Thymus (tissue), 11 donors: ENCODE measurements at regions not wholly inside any gene's neighbourhood (a gene's known extent, or its start where the extent isn't known, plus 50 kb on each side); places are given as distances from the start of the nearest gene placed in this dataset.

Source experiments
- DNase-seq, 9 donors: peaks; one replicate each; pipeline ENCODE4 v3.0.0-alpha.2; 2013; ENCODE audit warnings: low spot score in 9 of 9, low read depth in 6 of 9, missing footprints in 1 of 9
- H3K27ac ChIP-seq, 2 donors: one replicate each; pipeline ENCODE4 v1.5.1; 2013; ENCODE audit warnings: control low read depth in 1 of 2, low read depth in 1 of 2, low read length in 1 of 2, mild to moderate bottlenecking in 1 of 2, moderate library complexity in 1 of 2
- H3K27me3 ChIP-seq, 2 donors: one replicate each; pipeline ENCODE4 v1.5.1; 2013; ENCODE audit warnings: low read length in 1 of 2; ENCODE audit not compliant: control insufficient read depth in 2 of 2, insufficient read depth in 1 of 2
- H3K36me3 ChIP-seq, 2 donors: one replicate each; pipeline ENCODE4 v1.5.1; 2013; ENCODE audit warnings: low read length in 1 of 2, mild to moderate bottlenecking in 1 of 2, moderate library complexity in 1 of 2; ENCODE audit not compliant: control insufficient read depth in 2 of 2, insufficient read depth in 2 of 2
- H3K4me1 ChIP-seq, 2 donors: one replicate each; pipeline ENCODE4 v1.5.1; 2013; ENCODE audit warnings: low read length in 2 of 2; ENCODE audit not compliant: control insufficient read depth in 2 of 2, insufficient read depth in 2 of 2
- H3K4me3 ChIP-seq, 2 donors: one replicate each; pipeline ENCODE4 v1.5.1; 2013; ENCODE audit warnings: low read length in 2 of 2, control low read depth in 1 of 2, mild to moderate bottlenecking in 1 of 2
- H3K9me3 ChIP-seq, 2 donors: one replicate each; pipeline ENCODE4 v1.5.1; 2013; ENCODE audit warnings: low read length in 1 of 2, mild to moderate bottlenecking in 1 of 2; ENCODE audit not compliant: control insufficient read depth in 2 of 2, insufficient read depth in 1 of 2
- WGBS: extraction: QIAGEN DNeasy Blood & Tissue Kit; methylation state at CpG from one replicate; pipeline ENCODE4 v1.1.7; 2013; 5-methylcytosine and 5-hydroxymethylcytosine counted together
- donor health status: healthy.

DNA sequence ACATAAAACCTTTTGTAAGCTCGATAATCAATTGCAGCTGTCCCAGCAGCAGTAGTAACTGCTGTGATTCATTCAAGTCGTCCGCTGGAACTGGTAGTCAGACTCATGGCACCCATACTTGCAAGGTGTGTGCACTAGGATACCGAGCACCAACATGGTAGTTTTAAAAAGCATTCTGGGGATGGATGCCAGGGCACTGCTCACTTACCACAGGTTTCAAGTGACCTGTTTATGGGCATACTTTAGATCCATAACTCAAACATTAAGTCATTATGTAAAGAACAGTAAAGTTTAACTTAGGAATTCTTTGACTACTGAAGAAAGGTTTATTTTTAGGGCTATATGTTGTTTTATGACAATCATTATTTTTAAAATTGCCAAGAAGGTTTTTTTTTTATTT, 2277.6 kb downstream of the MAT2B start:
- 94% methylated on average over 4 of the region's 4 CpGs for WGBS
- H3K27me3 ChIP-seq, result no peaks in the 10 kb centered on the region
- no peaks in the 10 kb centered on the region for H3K9me3 ChIP-seq
- no peak overlapping the region for H3K4me3 ChIP-seq
- no peak overlapping the region for H3K27ac ChIP-seq
- no peak for DNase-seq
- H3K4me1 ChIP-seq, result no peaks in the 10 kb centered on the region
- H3K36me3 ChIP-seq, result no peaks in the 10 kb centered on the region

DNA sequence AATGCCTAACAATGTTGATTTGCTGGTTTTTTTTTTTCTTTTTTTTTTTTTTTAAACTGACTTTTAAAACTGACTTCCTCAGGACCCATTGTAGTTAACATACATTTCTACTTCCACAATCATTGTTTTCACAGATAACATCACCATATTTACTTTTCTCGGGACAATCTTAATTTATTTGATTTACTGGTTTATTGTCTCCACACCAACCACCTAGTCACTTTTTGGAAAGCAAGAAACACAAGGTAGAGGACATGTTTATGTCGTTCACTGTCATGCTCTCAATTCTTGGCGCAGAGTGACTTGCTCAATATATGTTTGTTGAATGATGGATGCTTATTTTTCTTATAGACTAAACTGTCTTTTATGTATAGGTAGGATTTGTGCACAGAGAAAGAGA, 2280.7 kb downstream of the MAT2B start:
- Histone ChIP-seq H3K27me3 (no peaks in the 10 kb centered on the region), H3K36me3 (no peaks in the 10 kb centered on the region), H3K4me1 (no peaks in the 10 kb centered on the region), H3K9me3 (no peaks in the 10 kb centered on the region), H3K4me3 (no peak overlapping the region), H3K27ac (no peak overlapping the region)
- WGBS, result 72% methylated on average over 3 of the region's 3 CpGs
- no peak for DNase-seq

DNA sequence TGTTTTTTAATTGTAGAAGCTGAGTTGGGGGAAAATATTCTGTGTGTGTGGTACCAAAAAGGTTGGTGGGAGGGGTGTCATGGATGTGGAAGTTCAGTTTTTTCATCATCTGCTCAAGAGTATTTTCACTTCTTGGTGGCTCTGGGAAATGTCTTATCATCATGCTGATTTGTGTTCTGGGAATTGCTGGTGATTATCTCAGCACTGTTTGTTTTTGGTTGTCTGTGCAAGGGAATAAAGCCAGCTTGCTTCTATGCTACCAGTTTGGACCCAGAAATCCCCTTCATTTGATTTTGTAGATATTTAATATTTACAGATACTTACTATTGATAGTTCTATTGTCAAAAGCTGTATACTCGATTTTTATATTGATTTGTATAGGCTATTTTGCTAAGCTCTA, 2289.7 kb downstream of the MAT2B start:
- DNase-seq, result no peak
- Histone ChIP-seq H3K27me3 (no peaks in the 10 kb centered on the region), H3K9me3 (no peaks in the 10 kb centered on the region), H3K4me1 (no peaks in the 10 kb centered on the region), H3K36me3 (no peaks in the 10 kb centered on the region), H3K27ac (no peak overlapping the region), H3K4me3 (no peak overlapping the region)
- 97% methylated on average over 1 of the region's 1 CpG for WGBS

DNA sequence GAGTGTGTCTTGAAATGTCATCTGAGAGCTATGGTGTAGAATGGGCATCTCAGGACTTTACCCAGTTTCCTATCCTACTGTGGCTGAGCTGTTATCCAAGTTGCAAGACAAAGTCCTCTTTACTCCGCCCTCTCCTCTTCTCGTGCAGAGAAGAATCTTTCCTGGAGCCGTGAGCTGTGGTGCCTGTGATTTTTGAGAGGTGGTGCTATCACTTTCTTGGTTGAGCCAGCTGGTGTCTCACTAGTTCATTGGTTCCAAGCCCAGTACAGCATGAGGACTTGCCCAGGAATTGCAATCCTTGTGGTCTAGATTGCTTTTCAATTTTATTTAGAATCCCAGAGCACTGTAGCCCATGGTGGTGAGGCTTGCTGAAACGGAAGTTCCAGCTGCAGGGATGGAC, 2300.3 kb downstream of the MAT2B start:
- H3K4me1 ChIP-seq, result no peaks in the 10 kb centered on the region
- H3K36me3 ChIP-seq, result no peaks in the 10 kb centered on the region
- H3K27ac ChIP-seq, result no peak overlapping the region
- DNase-seq, result no peak
- H3K9me3 ChIP-seq, result no peaks in the 10 kb centered on the region
- H3K4me3 ChIP-seq, result no peak overlapping the region
- WGBS, result 65% methylated on average over 4 of the region's 4 CpGs
- no peaks in the 10 kb centered on the region for H3K27me3 ChIP-seq

DNA sequence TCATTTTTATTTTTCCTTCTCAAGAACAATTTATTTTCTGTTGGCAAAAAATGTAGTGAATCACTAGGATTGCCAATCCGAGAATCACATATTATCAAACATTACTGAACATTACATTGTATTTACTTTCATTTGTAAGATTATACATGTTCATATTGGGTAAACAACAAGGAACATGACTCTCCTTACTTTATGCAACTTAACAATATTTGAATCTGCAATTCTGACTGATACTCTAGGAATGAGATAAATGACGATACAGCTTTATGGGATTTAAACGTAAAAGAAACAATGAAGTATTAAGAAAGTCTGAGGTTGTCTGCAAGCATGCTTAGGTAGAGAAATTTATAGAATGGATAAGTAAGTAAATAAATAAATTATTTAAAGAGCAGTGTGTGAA, 2302.9 kb downstream of the MAT2B start:
- H3K27me3 ChIP-seq, result no peaks in the 10 kb centered on the region
- no peaks in the 10 kb centered on the region for H3K9me3 ChIP-seq
- no peak overlapping the region for H3K27ac ChIP-seq
- no peaks in the 10 kb centered on the region for H3K36me3 ChIP-seq
- DNase-seq, result no peak
- WGBS, result 89% methylated on average over 3 of the region's 3 CpGs
- H3K4me3 ChIP-seq, result no peak overlapping the region
- no peaks in the 10 kb centered on the region for H3K4me1 ChIP-seq

DNA sequence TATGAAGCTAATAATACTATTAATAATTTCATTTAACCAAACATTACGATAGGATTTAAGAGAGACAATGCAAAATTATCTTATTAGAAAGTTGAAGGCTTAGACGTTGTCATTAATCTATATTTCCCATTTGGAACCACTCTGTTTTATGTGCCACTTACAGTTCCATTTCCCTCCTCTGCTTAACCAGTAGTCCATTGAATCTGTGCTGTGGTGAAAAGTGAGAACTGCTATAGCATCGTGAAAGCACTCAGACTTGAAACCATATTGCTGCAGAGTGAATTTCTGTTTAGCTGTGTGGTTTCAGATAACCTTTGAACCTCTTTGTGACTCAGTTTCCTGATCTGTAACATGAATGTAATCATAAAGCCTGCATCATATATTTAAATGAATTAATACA, 2304.5 kb downstream of the MAT2B start:
- Histone ChIP-seq H3K9me3 (no peaks in the 10 kb centered on the region), H3K27ac (no peak overlapping the region), H3K36me3 (no peaks in the 10 kb centered on the region), H3K4me1 (no peaks in the 10 kb centered on the region), H3K27me3 (no peaks in the 10 kb centered on the region), H3K4me3 (no peak overlapping the region)
- no peak for DNase-seq
- WGBS, result 91% methylated on average over 3 of the region's 3 CpGs

DNA sequence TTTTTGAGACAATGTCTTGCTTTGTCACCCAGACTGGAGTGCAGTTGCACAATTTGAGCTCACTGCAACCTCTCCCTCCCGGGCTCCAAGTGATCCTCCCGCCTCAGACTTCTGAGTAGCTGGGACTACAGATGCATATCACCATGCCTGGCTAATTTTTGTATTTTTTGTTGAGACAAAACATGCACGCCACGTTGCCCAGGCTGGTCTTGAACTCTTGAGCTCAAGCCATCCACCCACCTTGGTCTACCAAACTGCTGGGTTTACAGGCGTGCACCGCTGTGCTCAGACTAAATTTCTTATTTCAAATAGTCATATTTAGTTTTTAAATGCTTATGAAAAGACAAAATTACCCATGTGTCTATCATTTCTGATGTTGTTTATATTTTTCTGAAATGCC, 2324.1 kb downstream of the MAT2B start:
- no peak overlapping the region for H3K4me3 ChIP-seq
- WGBS, result 83% methylated on average over 6 of the region's 6 CpGs
- DNase-seq, result no peak

DNA sequence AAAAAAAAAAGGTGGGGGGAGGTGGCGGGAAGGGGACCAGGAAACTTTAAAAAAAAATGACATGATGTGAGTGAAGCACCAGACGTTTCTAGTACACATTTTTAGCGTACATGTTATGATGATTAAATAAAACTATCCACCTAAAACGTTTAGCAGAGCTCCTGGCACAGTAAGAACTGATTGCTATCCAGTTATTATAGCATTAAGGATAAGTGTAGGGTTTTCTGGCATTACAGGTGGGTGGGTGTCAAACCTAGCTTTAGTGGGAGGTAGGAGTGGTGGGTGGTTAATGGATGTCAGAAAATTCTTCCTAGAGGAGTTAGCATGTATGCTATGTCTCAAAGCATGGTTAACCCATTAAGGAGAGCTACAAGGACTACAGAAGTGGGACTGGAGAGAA, 2329.5 kb downstream of the MAT2B start:
- Histone ChIP-seq H3K9me3 (no peaks in the 10 kb centered on the region), H3K36me3 (no peaks in the 10 kb centered on the region), H3K4me1 (no peaks in the 10 kb centered on the region), H3K27ac (no peak overlapping the region), H3K27me3 (no peaks in the 10 kb centered on the region), H3K4me3 (no peak overlapping the region)
- 74% methylated on average over 4 of the region's 4 CpGs for WGBS
- no peak for DNase-seq

More for the DNA sequence above, 2324.1 kb downstream of the MAT2B start:
- H3K4me1 ChIP-seq, result no peaks in the 10 kb centered on the region
- H3K36me3 ChIP-seq, result no peaks in the 10 kb centered on the region
- H3K27me3 ChIP-seq, result no peaks in the 10 kb centered on the region
- H3K9me3 ChIP-seq, result no peaks in the 10 kb centered on the region
- no peak overlapping the region for H3K27ac ChIP-seq

DNA sequence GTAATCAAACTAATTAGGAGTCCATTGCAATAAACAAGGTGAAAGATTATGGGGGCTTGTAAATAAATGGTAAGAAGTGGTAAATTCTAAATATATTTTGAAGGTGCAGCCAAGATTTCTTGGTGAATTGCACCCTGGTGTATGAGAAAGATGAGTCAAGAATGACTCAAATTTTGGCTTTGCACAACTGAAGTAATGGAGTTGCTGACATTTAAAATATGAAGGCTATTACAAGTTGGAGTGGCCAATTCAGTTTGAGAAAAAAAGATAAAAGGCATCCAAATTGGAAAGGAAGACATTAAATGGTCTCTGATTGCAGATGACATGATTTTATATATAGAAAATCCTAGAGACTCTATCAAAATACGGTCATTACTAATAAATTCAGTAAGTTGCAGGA, 2330.6 kb downstream of the MAT2B start:
- H3K27ac ChIP-seq, result no peak overlapping the region
- no peaks in the 10 kb centered on the region for H3K4me1 ChIP-seq
- H3K27me3 ChIP-seq, result no peaks in the 10 kb centered on the region
- no peaks in the 10 kb centered on the region for H3K36me3 ChIP-seq
- no peak for DNase-seq
- WGBS, result 91% methylated on average over 1 of the region's 1 CpG
- H3K4me3 ChIP-seq, result no peak overlapping the region
- H3K9me3 ChIP-seq, result no peaks in the 10 kb centered on the region

DNA sequence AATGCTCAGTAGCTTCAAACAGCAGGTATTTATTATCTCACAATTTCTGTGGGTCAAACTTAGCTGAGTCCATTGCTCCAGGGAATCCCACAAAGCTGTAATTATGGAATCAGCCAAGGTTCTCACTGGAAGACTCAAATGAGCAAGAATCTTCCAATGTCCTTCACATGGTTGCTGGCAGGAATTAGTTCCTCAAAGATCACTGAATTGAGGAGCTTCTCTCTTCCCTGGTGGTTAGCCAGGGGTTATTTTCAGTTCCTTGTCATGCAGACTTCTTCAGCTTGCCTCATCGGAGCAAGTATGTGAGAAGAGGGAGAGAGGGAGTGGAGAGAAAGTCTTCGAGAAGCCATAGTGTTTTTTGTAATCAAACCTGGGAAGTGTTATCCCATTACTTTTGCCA, 2331.9 kb downstream of the MAT2B start:
- Histone ChIP-seq H3K4me3 (no peak overlapping the region), H3K36me3 (no peaks in the 10 kb centered on the region), H3K9me3 (no peaks in the 10 kb centered on the region), H3K27me3 (no peaks in the 10 kb centered on the region), H3K4me1 (no peaks in the 10 kb centered on the region), H3K27ac (no peak overlapping the region)
- DNase-seq, result no peak
- WGBS, result 87% methylated on average over 2 of the region's 2 CpGs
